Stimulated activated CD8-positive, alpha-beta memory T cell treated with anti-CD3 and anti-CD28 coated beads, Interleukin-4, amount 100 ng/mL, for 48 hours (primary cell): ENCODE measurements at regions not wholly inside any gene's neighbourhood (a gene's known extent, or its start where the extent isn't known, plus 50 kb on each side); places are given as distances from the start of the nearest gene placed in this dataset.

Experiments
- DNase-seq: peaks from one replicate; pipeline ENCODE4 v3.0.0-alpha.2; 2020

DNA sequence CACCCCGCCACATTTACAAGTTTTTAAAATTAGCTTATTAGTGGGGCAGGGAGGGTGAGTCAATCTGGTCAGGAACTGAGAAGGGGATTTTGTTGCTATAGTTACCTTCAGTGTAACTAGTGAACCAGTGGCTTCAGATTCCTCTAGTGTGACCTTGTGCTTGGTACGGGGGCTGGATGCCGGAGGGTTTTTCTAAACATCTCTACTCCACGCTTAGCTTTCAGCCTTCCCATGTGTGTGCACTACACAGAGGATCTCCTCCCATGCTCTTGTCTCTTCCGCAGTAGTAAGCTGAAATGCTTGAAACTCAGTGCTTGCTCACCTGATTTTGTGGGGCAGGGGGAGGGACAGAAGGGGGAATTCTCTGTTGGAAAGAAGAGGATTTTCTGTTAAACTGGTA is 67.9 kb upstream of the AKAP13 start:
- DNase-seq: no peak

DNA sequence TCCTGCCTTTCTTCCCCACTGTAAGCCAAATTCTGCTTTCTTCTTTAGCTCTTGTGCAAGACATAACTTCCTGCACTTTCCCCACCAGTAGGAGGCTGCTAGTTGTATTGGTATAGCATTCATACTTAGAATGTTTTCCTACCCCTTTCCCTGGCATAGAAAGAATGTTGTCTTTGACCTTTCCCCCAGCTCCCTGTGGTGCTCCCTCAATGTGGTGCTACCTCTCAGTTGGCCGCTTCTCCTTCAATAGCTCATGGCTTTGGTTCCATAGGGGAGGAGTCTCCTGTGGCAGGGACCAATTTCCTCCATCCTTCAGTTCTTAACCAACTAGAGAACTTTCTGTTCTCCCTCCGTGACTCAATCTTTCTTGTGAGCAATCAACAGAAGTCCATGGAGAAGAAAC is 67.5 kb upstream of the AKAP13 start:
- no peak for DNase-seq

DNA sequence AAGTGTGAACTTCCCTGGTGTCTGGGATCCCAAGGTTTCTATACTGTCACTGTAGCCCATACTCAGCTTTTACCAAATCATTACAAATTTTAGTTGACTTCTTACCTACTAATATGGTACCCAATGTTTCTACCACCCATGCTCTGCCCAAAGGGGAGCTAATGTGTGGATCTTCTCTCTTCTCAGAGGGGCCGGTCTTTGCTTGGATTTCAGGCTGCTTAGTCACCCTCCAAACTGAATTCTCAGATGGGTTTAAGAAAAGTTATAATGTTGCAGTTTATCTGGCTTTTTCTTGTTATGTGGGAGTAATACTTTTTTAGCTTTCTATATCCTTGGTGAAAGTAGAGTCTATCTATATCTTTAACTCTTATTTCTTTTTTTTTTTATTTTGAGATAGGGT is 67.1 kb upstream of the AKAP13 start:
- no peak for DNase-seq

DNA sequence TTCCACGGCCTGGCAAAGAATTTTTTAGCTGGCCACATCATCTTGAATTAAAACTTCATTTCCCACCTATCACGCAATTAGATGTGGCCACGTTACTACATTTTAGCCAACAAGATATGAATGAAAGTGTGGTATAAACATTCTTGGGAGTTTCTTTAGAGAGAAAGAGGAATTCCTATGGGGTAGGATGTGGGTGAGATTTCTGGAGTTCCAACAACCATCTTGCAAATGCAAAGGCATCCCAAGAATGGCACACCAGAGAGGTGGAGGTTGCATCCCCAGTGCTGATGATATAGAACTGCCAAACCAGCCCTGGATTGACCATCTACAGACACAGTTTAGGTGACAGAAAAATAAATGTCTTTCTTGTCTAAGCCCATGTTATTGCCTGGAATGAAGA is 66.3 kb upstream of the AKAP13 start:
- DNase-seq: no peak

DNA sequence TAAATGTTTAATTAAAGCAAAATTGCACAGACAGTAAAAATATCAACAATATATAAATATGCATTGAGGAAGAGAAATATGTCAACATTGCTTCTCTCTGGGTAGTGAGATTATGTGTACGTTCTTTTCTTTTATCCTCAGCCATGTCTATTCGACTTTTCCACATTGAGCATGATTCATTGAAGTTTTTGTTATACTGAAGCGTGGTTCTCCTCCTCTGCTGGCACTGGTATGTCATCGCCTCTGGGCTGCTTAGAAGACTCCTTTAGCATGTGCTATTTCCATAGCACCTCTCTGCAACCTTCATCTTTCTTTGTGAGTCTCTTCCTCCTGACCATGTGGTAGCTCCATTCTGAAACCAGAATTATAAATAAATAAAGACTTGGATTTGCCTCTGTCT is 65.8 kb upstream of the AKAP13 start:
- DNase-seq: no peak

DNA sequence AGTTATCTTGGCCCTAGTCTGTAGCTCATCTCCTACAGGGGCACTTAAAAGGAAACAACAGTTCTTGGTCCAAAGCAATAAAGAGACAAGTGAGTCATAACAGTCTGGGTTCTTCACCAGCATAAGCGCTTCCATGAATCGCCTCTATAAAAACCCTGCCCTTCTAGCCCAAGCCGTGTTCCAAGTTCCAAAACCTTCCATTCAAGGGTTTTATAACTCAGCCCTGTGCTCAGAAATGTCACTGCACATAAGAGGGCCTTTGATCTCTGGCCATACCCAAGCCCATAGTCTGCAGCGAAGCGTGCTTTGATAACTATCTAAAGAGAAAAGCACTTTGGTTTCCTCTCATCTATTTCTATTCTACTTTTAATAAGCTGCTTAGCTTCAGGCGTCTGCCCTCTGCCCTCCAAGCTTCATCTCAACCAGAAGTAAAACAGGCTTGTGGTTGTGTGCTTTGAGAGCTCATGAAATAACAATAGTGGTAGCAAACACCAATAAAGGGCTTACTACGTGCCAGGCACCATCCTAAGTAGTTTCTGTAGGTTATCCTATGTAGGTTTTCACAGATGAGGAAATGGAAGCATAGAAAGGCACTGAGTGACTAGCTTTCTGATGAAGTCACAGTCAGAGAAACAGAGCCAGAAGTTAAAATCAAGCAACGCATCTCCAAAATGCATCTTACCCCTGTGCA is 64.0 kb upstream of the AKAP13 start:
- no peak for DNase-seq

DNA sequence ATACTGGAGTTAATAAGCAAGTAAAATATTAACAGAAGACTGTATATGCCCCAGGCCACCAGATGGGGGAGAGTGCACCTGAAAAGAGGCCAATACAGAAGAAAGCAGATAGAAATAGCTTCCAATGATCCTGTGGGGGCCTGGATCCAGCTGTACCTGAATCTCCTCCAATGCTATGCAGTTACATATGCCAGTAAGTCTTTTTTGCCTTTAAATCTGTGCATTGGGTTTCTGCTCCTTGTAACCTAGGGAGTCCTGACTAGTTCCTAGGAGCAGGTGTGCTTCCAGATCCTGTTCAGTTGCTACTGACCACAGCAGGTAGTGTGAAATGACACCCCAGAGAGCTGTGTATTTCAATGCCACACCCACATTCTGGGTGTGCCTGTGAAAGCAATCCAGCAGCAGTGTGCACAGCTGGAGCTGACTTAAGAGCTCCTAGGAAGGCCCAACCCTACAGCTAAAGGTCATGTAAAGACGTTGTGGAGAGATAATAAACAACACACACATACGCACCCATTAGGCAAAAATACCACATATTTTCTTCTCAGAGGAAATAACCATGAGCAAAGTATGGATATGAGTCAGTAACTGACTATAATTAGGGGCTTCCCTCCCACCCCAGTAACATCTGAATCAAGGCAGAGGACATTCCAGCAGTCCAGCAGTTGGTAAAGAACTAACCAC is 62.2 kb upstream of the AKAP13 start:
- peak; percentile 48 for DNase-seq

DNA sequence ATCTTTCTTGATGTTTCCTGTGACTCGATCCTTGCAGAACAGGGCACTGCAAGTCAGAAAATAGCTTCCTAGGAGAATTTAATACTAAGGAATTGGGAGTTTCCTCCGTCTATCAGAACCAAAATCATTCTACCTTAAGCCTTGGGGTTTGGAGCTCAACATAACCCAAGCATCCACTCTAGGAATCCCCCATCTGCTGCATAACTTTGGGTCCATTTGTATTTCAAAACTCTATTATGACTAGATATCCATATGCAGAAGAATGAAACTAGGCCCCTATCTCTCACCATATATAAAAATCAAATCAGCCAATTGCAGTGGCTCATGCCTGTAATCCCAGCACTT is 61.7 kb upstream of the AKAP13 start:
- DNase-seq: no peak

DNA sequence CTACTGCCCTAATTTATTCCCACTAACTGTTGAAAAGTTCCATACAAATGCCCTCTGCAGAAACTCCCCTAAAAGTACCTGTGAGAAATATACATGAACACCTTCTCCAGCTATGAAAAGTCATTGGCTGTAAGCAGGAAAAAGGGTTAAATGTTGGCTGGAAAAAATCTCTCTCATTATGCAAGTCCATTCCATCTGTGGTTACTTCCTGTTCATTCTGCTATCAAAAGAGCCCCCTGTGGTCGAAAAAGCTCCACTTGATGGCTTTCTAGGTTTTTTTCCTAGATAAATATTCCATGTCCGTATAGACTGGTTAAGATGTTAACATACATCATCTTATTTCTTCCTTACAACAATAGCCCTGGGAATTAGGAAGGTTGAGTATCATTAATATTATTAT is 56.2 kb upstream of the AKAP13 start:
- DNase-seq: no peak

DNA sequence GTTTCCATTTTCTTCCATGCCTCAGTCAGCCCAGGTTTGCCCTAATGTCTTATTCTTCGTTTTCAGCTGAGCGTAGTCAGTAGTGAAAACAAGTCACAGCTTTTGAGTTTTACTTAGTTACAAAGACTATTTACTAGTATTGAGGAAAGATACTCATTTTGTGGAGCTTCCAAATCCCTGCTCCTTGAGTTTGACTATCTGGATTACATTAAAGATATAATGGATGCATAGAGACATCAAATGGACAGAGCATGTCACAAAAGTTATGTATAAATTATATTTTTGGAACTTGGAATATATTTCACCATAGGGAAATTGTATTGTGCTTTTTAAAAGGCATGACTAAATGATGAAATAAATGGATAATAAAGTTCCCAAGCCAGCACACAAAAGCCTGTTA is 54.6 kb upstream of the AKAP13 start:
- DNase-seq: no peak

DNA sequence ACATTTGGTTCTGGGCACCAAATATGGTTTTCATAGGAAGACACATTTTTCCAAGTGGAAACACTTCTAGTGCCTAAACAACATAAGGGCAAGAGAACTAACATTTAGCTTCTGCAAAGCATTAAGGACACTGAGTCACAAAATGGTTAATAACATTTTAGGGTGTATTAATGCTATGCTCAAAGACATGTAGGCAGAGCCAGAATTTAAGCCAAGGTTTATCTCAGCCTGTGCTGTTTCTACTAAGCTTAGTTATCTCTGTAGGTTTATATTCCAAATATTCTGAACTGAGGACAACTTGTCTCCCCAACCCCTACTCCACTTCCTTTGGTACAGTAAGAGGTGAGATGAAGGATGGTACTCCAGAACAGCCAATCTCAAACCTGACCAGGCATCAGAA is 54.1 kb upstream of the AKAP13 start:
- DNase-seq: no peak

DNA sequence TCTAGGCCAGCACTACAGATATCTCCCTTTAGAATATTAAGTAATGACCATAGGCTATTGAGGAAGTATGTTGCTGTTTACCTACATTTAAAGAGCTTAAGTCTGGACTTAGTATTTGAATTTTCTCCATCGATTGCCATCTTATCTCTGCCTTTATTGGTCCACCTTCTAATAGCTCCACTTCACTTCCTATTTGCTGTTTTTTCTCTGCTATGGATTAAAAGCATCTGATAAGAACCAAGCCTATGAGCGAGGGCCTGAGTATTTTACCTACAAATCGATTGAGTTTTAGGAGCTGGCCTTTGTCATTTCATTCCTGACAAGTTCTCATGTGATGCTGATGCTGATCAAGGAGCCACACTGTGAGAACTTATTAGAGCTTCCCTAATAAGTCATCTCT is 52.6 kb upstream of the AKAP13 start:
- DNase-seq: no peak

DNA sequence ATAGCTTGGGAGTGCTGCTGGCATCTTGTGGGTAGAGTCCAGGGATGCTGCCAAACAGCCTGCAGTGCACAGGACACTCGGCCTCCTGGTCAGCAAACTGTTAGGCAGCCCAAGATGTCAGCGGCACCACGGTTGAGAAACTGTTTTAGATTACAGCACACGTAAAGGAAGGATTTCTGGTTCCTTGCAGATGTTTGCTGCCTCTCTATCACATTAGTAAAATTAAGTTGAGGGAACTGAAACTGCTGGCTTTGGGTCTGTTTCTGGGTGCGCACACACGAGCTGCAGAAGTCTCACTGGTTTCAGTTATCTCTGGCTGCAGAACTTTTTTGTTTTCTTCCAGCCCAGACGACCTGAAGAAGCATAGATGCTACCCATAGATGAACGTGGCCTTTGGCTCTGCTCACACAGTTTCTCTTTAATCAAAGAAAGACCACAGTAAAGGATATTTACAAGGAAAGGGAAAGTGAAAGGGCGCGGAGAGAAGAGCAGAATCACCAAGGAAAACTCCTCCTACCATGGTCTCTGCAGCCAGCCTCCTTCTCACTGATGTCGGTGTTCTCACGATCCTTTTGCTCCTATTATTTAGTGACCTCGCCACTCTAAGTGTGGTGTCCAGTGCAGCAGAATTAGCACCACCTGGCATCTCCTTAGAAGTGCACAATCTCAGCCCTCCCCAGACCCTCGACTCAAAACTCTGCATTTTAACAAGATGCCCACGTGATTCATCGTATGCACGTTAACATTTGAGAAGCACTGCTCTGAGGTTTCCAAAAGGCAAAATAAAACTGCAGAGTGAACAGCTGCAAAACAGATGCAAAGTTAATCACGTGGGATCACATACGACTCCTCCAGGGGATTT is 50.6 kb upstream of the AKAP13 start:
- no peak for DNase-seq
